ENCODE measurements at regions not wholly inside any gene's neighbourhood (a gene's known extent, or its start where the extent isn't known, plus 50 kb on each side); places are given as distances from the start of the nearest gene placed in this dataset.

- H3K4me2 ChIP-seq (ENCODE audit: insufficient read depth, low read length): no peak overlapping the region
- in situ Hi-C loops (cut with MboI) (no loop called here), intact Hi-C loops (cut with micrococcal nuclease) (no loop called here)
- 2% methylated on average over 3 of the region's 5 CpGs for WGBS (ENCODE audit: insufficient coverage, low coverage, missing lambda C conversion rate)
- no peaks in the 10 kb centered on the region for H3K27me3 ChIP-seq (ENCODE audit: control insufficient read depth in 2 of 2, insufficient read depth in 2 of 2, low read length in 2 of 2)
- no peak overlapping the region for H3K9ac ChIP-seq (ENCODE audit: insufficient read depth in 1 of 2, low read depth in 2 of 2, low read length in 2 of 2)
- no peaks in the 10 kb centered on the region for H4K20me1 ChIP-seq (replicated peaks; ENCODE audit: control insufficient read depth, insufficient read depth, low read length)
- no TSS peak for BruUV-seq (replicated peaks)
- ATAC-seq: no peak
- CTCF ChIA-PET (ENCODE audit: low intra/inter-chr PET ratio): no interaction called here
- POLR2A ChIA-PET: no interaction called here
- no peaks in the 10 kb centered on the region for H3K4me1 ChIP-seq (replicated peaks in 1 of 2; ENCODE audit: control insufficient read depth in 2 of 2, insufficient read depth in 2 of 2, low read length in 2 of 2)
- H3K9me3 ChIP-seq (replicated peaks; ENCODE audit: control insufficient read depth, insufficient read depth, low read depth, low read length): no peaks in the 10 kb centered on the region
- no peak overlapping the region for H2AFZ ChIP-seq (ENCODE audit: low read depth, low read length)
- FAIRE-seq: no peak
- H3K27ac ChIP-seq (ENCODE audit: extremely low read depth, low read depth, low read length): no peak overlapping the region
- no peak for DNase-seq (ENCODE audit: extremely low read depth in 1 of 4, low spot score in 3 of 4)
- no peak overlapping the region for H3K4me3 ChIP-seq
- no peaks in the 10 kb centered on the region for H3K36me3 ChIP-seq (ENCODE audit: control insufficient read depth, insufficient read depth, low read length)
- H3K79me2 ChIP-seq (ENCODE audit: control insufficient read depth, insufficient read depth, low read length): no peaks in the 10 kb centered on the region
- H3K9me1 ChIP-seq (ENCODE audit: control insufficient read depth, insufficient read depth, low read length): no peaks in the 10 kb centered on the region
- TF ChIP-seq ZNF407 (IDR thresholded peaks at IDR 0.05; ENCODE audit: low read depth) (no peak), HEY1 (CRISPR knock-in tag; IDR thresholded peaks at IDR 0.05; ENCODE audit: borderline replicate concordance) (no peak), RNF2 (IDR thresholded peaks at IDR 0.05) (no peak), ATF7 (IDR thresholded peaks at IDR 0.05) (no peak), MAFG (tag; conservative IDR thresholded peaks at IDR 0.05) (no peak), MYBL2 (IDR thresholded peaks at IDR 0.05; ENCODE audit: low read depth) (no peak), MYBL2 (CRISPR knock-in tag; IDR thresholded peaks at IDR 0.05; ENCODE audit: borderline replicate concordance) (no peak), USF2 (CRISPR knock-in tag; IDR thresholded peaks at IDR 0.05) (no peak), PML (IDR thresholded peaks at IDR 0.05; ENCODE audit: low read length) (no peak), MYC (IDR thresholded peaks at IDR 0.05; ENCODE audit: low read depth, low read length) (no peak), MYC (CRISPR knock-in tag; IDR thresholded peaks at IDR 0.05; ENCODE audit: borderline replicate concordance, low read depth) (no peak), CSDE1 (IDR thresholded peaks at IDR 0.05) (no peak), BRCA1 (IDR thresholded peaks at IDR 0.05) (no peak), BRCA1 (CRISPR knock-in tag; IDR thresholded peaks at IDR 0.05) (no peak), ZBTB2 (IDR thresholded peaks at IDR 0.05) (no peak), ZNF134 (CRISPR knock-in tag; conservative IDR thresholded peaks at IDR 0.05) (no peak)
Measured at GRCh38 chr2:82301506-82301905, 1997.0 kb upstream of the LRRTM1 start.
